AG08395 (cell line): ENCODE measurements at regions not wholly inside any gene's neighbourhood (a gene's known extent, or its start where the extent isn't known, plus 50 kb on each side); places are given as distances from the start of the nearest gene placed in this dataset.
"Not testable (repeated sequence)": the region's sequence is repeated elsewhere in the genome, so short reads cannot be mapped to it uniquely, and the experiment has no call there.

Experiments
- DNase-seq: peaks from one replicate; pipeline ENCODE4 v3.0.0; 2012; ENCODE audit warnings: mixed read lengths, low spot score

- DNase-seq: not testable (repeated sequence)
These were observed 71.9 kb upstream of the KCNAB1 start for GRCh38 chr3:156048483-156048882.

GRCh38 chr3:156050918-156051317 lies 69.5 kb upstream of the KCNAB1 start:
- no peak for DNase-seq

- no peak for DNase-seq
These were observed 68.7 kb upstream of the KCNAB1 start for GRCh38 chr3:156051651-156052050.

- DNase-seq: no peak
These were observed 68.3 kb upstream of the KCNAB1 start for GRCh38 chr3:156052115-156052514.

- no peak for DNase-seq
These were observed 60.4 kb upstream of the KCNAB1 start for GRCh38 chr3:156059950-156060501.

GRCh38 chr3:156068151-156068550 lies 52.2 kb upstream of the KCNAB1 start:
- DNase-seq: not testable (repeated sequence)

- no peak for DNase-seq
These were observed 50.4 kb upstream of the KCNAB1 start for GRCh38 chr3:156070028-156070427.
